PC-3 (cell line): ENCODE measurements at regions not wholly inside any gene's neighbourhood (a gene's known extent, or its start where the extent isn't known, plus 50 kb on each side); places are given as distances from the start of the nearest gene placed in this dataset.

Source experiments
- CTCF ChIP-seq: fragments of 300-600 bp; sonication (generic); conservative IDR thresholded peaks from 2 replicates; pipeline ENCODE4 v1.5.1; 2017; ENCODE audit warnings: antibody characterized with exemption, low read depth, mild to moderate bottlenecking, low read length
- EZH2 ChIP-seq: fragments of 300-600 bp; sonication (generic); IDR thresholded peaks from one replicate; pipeline ENCODE4 v1.6.1; 2017; ENCODE audit warnings: antibody characterized with exemption, mild to moderate bottlenecking, low read length; ENCODE audit not compliant: unreplicated experiment
- EZH2phosphoT487 ChIP-seq: fragments of 300-600 bp; sonication (generic); IDR thresholded peaks from 2 replicates; pipeline ENCODE4 v1.6.1; 2018; ENCODE audit warnings: mild to moderate bottlenecking, antibody characterized with exemption, low read length, borderline replicate concordance

DNA sequence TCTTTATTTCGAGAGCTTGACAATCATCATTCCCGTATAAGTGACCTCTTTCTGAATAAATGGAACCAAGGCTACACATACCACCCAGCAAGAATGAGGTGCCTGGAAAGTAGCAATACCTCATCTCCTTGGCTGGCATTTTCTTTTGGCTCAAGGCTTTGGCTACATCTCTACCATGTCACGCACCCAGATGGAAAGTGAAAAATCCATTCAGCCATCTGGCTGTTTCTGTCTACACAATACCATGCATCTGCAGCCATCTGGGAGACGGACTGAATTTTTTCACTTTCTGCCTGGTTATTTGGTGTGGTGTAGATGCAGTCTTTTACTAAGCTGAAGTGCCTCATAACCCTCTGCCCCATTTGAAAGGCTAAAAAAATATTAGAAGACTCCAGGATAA is 566.9 kb downstream of the BCL11A start:
- no peak for TF ChIP-seq CTCF
- TF ChIP-seq EZH2phosphoT487: no peak
- no peak for TF ChIP-seq EZH2
